Endothelial cell of umbilical vein (primary cell): ENCODE measurements at regions not wholly inside any gene's neighbourhood (a gene's known extent, or its start where the extent isn't known, plus 50 kb on each side); places are given as distances from the start of the nearest gene placed in this dataset.

Source experiments
- BruUV-seq: library from RNA; stranded (reverse); fragments of 400-500 nt; replicated peaks from 2 replicates; lab custom pipeline; 2021; lab: Mats Ljungman, UMichigan
- CTCF ChIA-PET: fragments of 300-600, 350-600 bp; sonication (Branson Sonifier 250); formaldehyde crosslinking; loops from one replicate; lab custom pipeline; 2021; ENCODE audit warnings: antibody characterized with exemption, inconsistent platforms; lab: Charles Lee
- POLR2A ChIA-PET: fragments of 300-600, 350-600 bp; sonication (Branson Sonifier 250); formaldehyde crosslinking; loops from one replicate; lab custom pipeline; 2021; ENCODE audit warnings: antibody characterized with exemption, inconsistent platforms; lab: Charles Lee
- DNase-seq: peaks from one replicate; pipeline ENCODE4 v3.0.0-alpha.2; 2011; ENCODE audit warnings: low read depth, low spot score
- FAIRE-seq: peaks from 2 replicates; lab custom pipeline; 2011; peaks lifted over from hg19 to GRCh38; lab: Jason Lieb, UNC
- H2AFZ ChIP-seq: 2 replicates; pipeline ENCODE4 v1.6.0; 2012; ENCODE audit warnings: low read depth, low read length, control low read depth, inconsistent platforms
- H3K27ac ChIP-seq: 2 replicates; pipeline ENCODE4 v1.5.1; 2011; ENCODE audit warnings: low read depth, mild to moderate bottlenecking, control low read depth, low read length, moderate library complexity; ENCODE audit not compliant: insufficient read depth
- H3K27me3 ChIP-seq, 2 experiments: 2 replicates each; pipeline versions ENCODE4 v1.6.0 to v1.6.1; 2011; ENCODE audit warnings: low read length in 2 of 2, mixed read lengths in 1 of 2; ENCODE audit not compliant: control insufficient read depth in 2 of 2, insufficient read depth in 2 of 2
- H3K36me3 ChIP-seq, 2 experiments: 2 replicates in 1 of 2; 3 replicates in 1 of 2; pipeline ENCODE4 v1.5.1; 2011; ENCODE audit warnings: low read length in 2 of 2, mild to moderate bottlenecking in 1 of 2, moderate library complexity in 1 of 2; ENCODE audit not compliant: control insufficient read depth in 2 of 2, insufficient read depth in 2 of 2; ENCODE audit errors: extremely low read depth in 1 of 2
- H3K4me1 ChIP-seq: 3 replicates; pipeline ENCODE4 v1.5.1; 2011; ENCODE audit warnings: mild to moderate bottlenecking, low read length; ENCODE audit not compliant: control insufficient read depth, insufficient read depth; ENCODE audit errors: extremely low read depth
- H3K4me2 ChIP-seq: 2 replicates; pipeline ENCODE4 v1.6.1; 2011; ENCODE audit warnings: low read length, control low read depth, mixed read lengths; ENCODE audit not compliant: insufficient read depth
- H3K4me3 ChIP-seq, 3 experiments: fragments of 200-600 bp in 1 of 3; sonication (generic), shearing (Covaris generic) in 1 of 3; replicated peaks in 1 of 3; 2 replicates each; pipeline ENCODE4 v1.5.1; 2011 to 2016; ENCODE audit warnings: control low read depth in 3 of 3, low read length in 3 of 3, mild to moderate bottlenecking in 2 of 3, inconsistent platforms in 1 of 3, low read depth in 1 of 3, moderate library complexity in 1 of 3; ENCODE audit not compliant: insufficient read depth in 1 of 3
- H3K79me2 ChIP-seq: 2 replicates; pipeline ENCODE4 v1.6.0; 2012; ENCODE audit warnings: low read length, inconsistent platforms; ENCODE audit not compliant: control insufficient read depth, insufficient read depth
- H3K9ac ChIP-seq: replicated peaks from 2 replicates; pipeline ENCODE3; 2011; ENCODE audit warnings: low read length, control low read depth; ENCODE audit not compliant: insufficient read depth; ENCODE audit errors: extremely low read depth
- H3K9me1 ChIP-seq: replicated peaks from 3 replicates; pipeline ENCODE4 v1.6.0; 2011; ENCODE audit warnings: mild to moderate bottlenecking, low read length; ENCODE audit not compliant: control insufficient read depth, insufficient read depth; ENCODE audit errors: extremely low read depth
- H3K9me3 ChIP-seq: replicated peaks from 2 replicates; pipeline ENCODE4 v1.5.1; 2012; ENCODE audit warnings: low read length, inconsistent platforms; ENCODE audit not compliant: control insufficient read depth, insufficient read depth
- H4K20me1 ChIP-seq: replicated peaks from 2 replicates; pipeline ENCODE3; 2011; ENCODE audit warnings: mild to moderate bottlenecking, low read length; ENCODE audit not compliant: control insufficient read depth, insufficient read depth; ENCODE audit errors: extremely low read depth
- EZH2 ChIP-seq: IDR thresholded peaks from 2 replicates; pipeline ENCODE4 v1.6.1; 2012; ENCODE audit warnings: borderline replicate concordance, low read depth, mild to moderate bottlenecking, moderate library complexity, low read length, inconsistent platforms; ENCODE audit not compliant: severe bottlenecking
- FOS ChIP-seq: IDR thresholded peaks from 2 replicates; pipeline ENCODE4 v1.6.1; 2011; ENCODE audit warnings: mild to moderate bottlenecking, low read length, moderate library complexity, borderline replicate concordance; ENCODE audit not compliant: insufficient read depth
- GATA2 ChIP-seq: IDR thresholded peaks from 2 replicates; pipeline ENCODE4 v1.7.0; 2011; ENCODE audit warnings: low read depth, mild to moderate bottlenecking, moderate library complexity, mixed read lengths, low read length; ENCODE audit not compliant: insufficient read length, insufficient read depth
- JUN ChIP-seq: IDR thresholded peaks from 2 replicates; pipeline ENCODE4 v1.6.1; 2011; ENCODE audit warnings: borderline replicate concordance, low read depth; ENCODE audit not compliant: insufficient read length, insufficient read depth
- MYC ChIP-seq: IDR thresholded peaks from one replicate; pipeline ENCODE4 v1.6.1; 2011; ENCODE audit warnings: mild to moderate bottlenecking, low read depth, low read length
- POLR2A ChIP-seq: IDR thresholded peaks from 2 replicates; pipeline ENCODE4 v1.6.1; 2012; ENCODE audit warnings: low read depth, mild to moderate bottlenecking, control low read depth, low read length
- POLR2AphosphoS5 ChIP-seq: IDR thresholded peaks from 2 replicates; pipeline ENCODE4 v1.6.1; 2012; ENCODE audit warnings: low read depth, mild to moderate bottlenecking, control low read depth, low read length, moderate library complexity; ENCODE audit not compliant: insufficient read depth
- dilution Hi-C: fragments of 300-500 bp; cut with MboI; formaldehyde crosslinking; loops from one replicate; pipeline ENCODE4 v1.15.0; 2019; ENCODE audit warnings: low sequenced_read_pairs; ENCODE audit not compliant: extremely low pct_ligation_motif_present
- intact Hi-C: fragments of 100-400 bp; cut with micrococcal nuclease; formaldehyde crosslinking; loops from one replicate; pipeline ENCODE4 v1.10.0; 2022
- TF ChIP-seq, protein P1 (sequence below): IDR thresholded peaks from 2 replicates; pipeline ENCODE4 v1.6.1; 2011; ENCODE audit not compliant: insufficient read depth, insufficient read length
- TF ChIP-seq, protein P2 (sequence below), 2 donors: IDR thresholded peaks; 1 replicate in 1 of 2; 2 replicates in 1 of 2; pipeline ENCODE4 v1.5.1; 2011; ENCODE audit warnings: low read length in 2 of 2, mild to moderate bottlenecking in 2 of 2, moderate library complexity in 2 of 2, control low read depth in 1 of 2, inconsistent platforms in 1 of 2, low read depth in 1 of 2; ENCODE audit not compliant: insufficient read depth in 1 of 2; ENCODE audit errors: extremely low read depth in 1 of 2

DNA sequence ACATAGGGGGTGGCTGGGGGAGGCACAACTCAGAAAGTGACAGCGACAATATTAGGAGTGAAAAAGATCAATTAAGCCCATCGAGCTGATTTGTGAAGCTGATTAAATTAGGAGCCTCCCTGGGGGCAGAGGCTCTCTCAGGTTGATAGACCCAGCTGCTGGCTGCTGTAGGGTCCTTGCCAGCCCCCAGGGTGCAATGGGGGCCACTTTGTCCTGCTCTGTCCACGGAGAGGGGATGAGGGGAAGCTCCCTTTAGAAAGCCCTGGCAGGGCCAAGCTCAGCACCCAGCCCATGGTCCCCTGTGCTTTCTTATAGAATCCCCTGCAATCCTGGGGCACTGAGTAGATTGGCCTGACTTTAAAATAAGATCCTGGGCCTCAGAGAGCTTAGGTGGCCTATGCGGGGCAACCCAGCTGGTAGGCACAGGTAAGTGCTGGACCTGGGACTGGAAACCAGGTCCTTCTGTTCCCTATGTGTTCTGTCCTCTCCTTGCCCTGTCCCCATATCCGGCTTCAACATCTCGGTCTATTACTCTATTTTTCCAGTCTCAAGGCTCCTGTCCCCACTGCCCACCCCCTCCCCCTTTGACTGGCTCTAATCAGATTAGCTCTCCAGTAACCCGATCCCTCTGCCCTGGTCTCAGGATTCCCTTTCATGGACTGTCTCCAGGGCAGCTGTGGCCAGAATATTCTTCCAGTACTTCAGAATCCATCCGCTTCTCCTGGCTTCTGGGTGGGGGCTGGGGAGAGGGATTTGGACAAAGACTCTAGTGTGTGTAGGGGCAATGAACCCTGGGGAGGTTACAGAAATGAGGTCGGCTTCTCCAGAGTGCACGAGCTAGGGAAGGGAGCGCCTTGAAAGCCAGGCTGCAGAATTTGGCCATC is 259.6 kb downstream of the RPS24 start:
- TF ChIP-seq FOS (no peak), MYC (no peak), POLR2A (no peak), POLR2AphosphoS5 (no peak), GATA2 (no peak), EZH2 (no peak), JUN (no peak)
- TF ChIP-seq, protein P1, sequence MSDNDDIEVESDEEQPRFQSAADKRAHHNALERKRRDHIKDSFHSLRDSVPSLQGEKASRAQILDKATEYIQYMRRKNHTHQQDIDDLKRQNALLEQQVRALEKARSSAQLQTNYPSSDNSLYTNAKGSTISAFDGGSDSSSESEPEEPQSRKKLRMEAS, result no peak
- TF ChIP-seq, protein P2, sequence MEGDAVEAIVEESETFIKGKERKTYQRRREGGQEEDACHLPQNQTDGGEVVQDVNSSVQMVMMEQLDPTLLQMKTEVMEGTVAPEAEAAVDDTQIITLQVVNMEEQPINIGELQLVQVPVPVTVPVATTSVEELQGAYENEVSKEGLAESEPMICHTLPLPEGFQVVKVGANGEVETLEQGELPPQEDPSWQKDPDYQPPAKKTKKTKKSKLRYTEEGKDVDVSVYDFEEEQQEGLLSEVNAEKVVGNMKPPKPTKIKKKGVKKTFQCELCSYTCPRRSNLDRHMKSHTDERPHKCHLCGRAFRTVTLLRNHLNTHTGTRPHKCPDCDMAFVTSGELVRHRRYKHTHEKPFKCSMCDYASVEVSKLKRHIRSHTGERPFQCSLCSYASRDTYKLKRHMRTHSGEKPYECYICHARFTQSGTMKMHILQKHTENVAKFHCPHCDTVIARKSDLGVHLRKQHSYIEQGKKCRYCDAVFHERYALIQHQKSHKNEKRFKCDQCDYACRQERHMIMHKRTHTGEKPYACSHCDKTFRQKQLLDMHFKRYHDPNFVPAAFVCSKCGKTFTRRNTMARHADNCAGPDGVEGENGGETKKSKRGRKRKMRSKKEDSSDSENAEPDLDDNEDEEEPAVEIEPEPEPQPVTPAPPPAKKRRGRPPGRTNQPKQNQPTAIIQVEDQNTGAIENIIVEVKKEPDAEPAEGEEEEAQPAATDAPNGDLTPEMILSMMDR (IDR thresholded peaks at IDR 0.05; ENCODE audit: extremely low read depth in 1 of 2, insufficient read depth in 1 of 2, low read depth in 1 of 2, low read length in 2 of 2), result no peak
- H3K9me1 ChIP-seq, result peaks cover 3% of the 10 kb centered on the region
- H3K4me1 ChIP-seq, result no peaks in the 10 kb centered on the region
- CTCF ChIA-PET, result interaction anchor here (0.9 kb wide), 1 partner anchor 12 kb away, joined by 4 read pairs; no protein-coding TSS in a partner anchor
- H2AFZ ChIP-seq, result no peak overlapping the region
- FAIRE-seq, result no peak
- no peaks in the 10 kb centered on the region for H3K36me3 ChIP-seq
- H4K20me1 ChIP-seq, result no peaks in the 10 kb centered on the region
- no peak overlapping the region for H3K9ac ChIP-seq
- no TSS peak for BruUV-seq
- no peaks in the 10 kb centered on the region for H3K79me2 ChIP-seq
- dilution Hi-C loops, result no loop called here
- H3K4me3 ChIP-seq, result no peak overlapping the region
- no peaks in the 10 kb centered on the region for H3K9me3 ChIP-seq
- intact Hi-C loops, result no loop called here
- POLR2A ChIA-PET, result no interaction called here
- no peak overlapping the region for H3K4me2 ChIP-seq
- H3K27me3 ChIP-seq, result no peaks in the 10 kb centered on the region
- DNase-seq, result no peak
- no peak overlapping the region for H3K27ac ChIP-seq
